ENCODE measurements at regions not wholly inside any gene's neighbourhood (a gene's known extent, or its start where the extent isn't known, plus 50 kb on each side); places are given as distances from the start of the nearest gene placed in this dataset.

- Histone ChIP-seq H3K79me1 (ENCODE audit: low read length) (no peaks in the 10 kb centered on the region), H3K79me2 (ENCODE audit: control insufficient read depth, insufficient read depth, low read length) (no peaks in the 10 kb centered on the region), H3K18ac (ENCODE audit: low read length) (no peak overlapping the region), H2BK15ac (replicated peaks; ENCODE audit: low read depth) (no peak overlapping the region), H4K8ac (ENCODE audit: low read depth, low read length) (no peak overlapping the region), H3K4me1 (ENCODE audit: control insufficient read depth, low read depth, low read length) (no peaks in the 10 kb centered on the region), H4K5ac (ENCODE audit: low read length) (no peak overlapping the region), H3K56ac (ENCODE audit: low read length) (no peak overlapping the region), H3K27ac (ENCODE audit: low read depth, low read length) (no peak overlapping the region), H3K4me2 (ENCODE audit: low read length) (no peak overlapping the region), H3K4me3 (ENCODE audit: low read length) (no peak overlapping the region), H3K27me3 (ENCODE audit: insufficient read depth, low read length, poor library complexity) (no peaks in the 10 kb centered on the region), H2BK5ac (ENCODE audit: low read length) (no peak overlapping the region), H2AK5ac (ENCODE audit: low read length) (no peak overlapping the region), H2BK120ac (ENCODE audit: low read depth, low read length) (no peak overlapping the region), H3K36me3 (ENCODE audit: control insufficient read depth, insufficient read depth, low read length) (no peaks in the 10 kb centered on the region), H3K9ac (ENCODE audit: low read length) (no peak overlapping the region), H3K23ac (ENCODE audit: low read length) (no peak overlapping the region), H3K4ac (ENCODE audit: low read depth, low read length) (no peak overlapping the region)
- no peak for DNase-seq
- no CpG with 5 or more reads among the region's 7 CpGs for WGBS (ENCODE audit: extremely low coverage, insufficient coverage, low lambda C conversion rate)
Measured at GRCh38 chrX:9278475-9279233, 186.2 kb upstream of the TBL1X start.

- no peak overlapping the region for H2BK5ac ChIP-seq (ENCODE audit: low read length)
- no peak overlapping the region for H3K27ac ChIP-seq (ENCODE audit: low read depth, low read length)
- no peak overlapping the region for H3K9ac ChIP-seq (ENCODE audit: low read length)
- H2BK120ac ChIP-seq (ENCODE audit: low read depth, low read length), result no peak overlapping the region
- H3K4ac ChIP-seq (ENCODE audit: low read depth, low read length), result no peak overlapping the region
- WGBS (ENCODE audit: extremely low coverage, insufficient coverage, low lambda C conversion rate), result no CpG with 5 or more reads among the region's 3 CpGs
- no peak overlapping the region for H2BK15ac ChIP-seq (replicated peaks; ENCODE audit: low read depth)
- no peaks in the 10 kb centered on the region for H3K36me3 ChIP-seq (ENCODE audit: control insufficient read depth, insufficient read depth, low read length)
- no peaks in the 10 kb centered on the region for H3K79me2 ChIP-seq (ENCODE audit: control insufficient read depth, insufficient read depth, low read length)
- no peaks in the 10 kb centered on the region for H3K79me1 ChIP-seq (ENCODE audit: low read length)
- H3K27me3 ChIP-seq (ENCODE audit: insufficient read depth, low read length, poor library complexity), result no peaks in the 10 kb centered on the region
- H2AK5ac ChIP-seq (ENCODE audit: low read length), result no peak overlapping the region
- no peak overlapping the region for H3K18ac ChIP-seq (ENCODE audit: low read length)
- no peak overlapping the region for H3K4me3 ChIP-seq (ENCODE audit: low read length)
- no peaks in the 10 kb centered on the region for H3K4me1 ChIP-seq (ENCODE audit: control insufficient read depth, low read depth, low read length)
- H3K4me2 ChIP-seq (ENCODE audit: low read length), result no peak overlapping the region
- no peak overlapping the region for H4K5ac ChIP-seq (ENCODE audit: low read length)
- no peak for DNase-seq
- H3K56ac ChIP-seq (ENCODE audit: low read length), result no peak overlapping the region
- no peak overlapping the region for H3K23ac ChIP-seq (ENCODE audit: low read length)
- H4K8ac ChIP-seq (ENCODE audit: low read depth, low read length), result no peak overlapping the region
Measured at GRCh38 chrX:9279234-9279544, 185.7 kb upstream of the TBL1X start.

GRCh38 chrX:9280831-9281230 is 184.0 kb upstream of the TBL1X start:
- H3K9ac ChIP-seq (ENCODE audit: low read length), result no peak overlapping the region
- H3K27me3 ChIP-seq (ENCODE audit: insufficient read depth, low read length, poor library complexity), result no peaks in the 10 kb centered on the region
- H3K36me3 ChIP-seq (ENCODE audit: control insufficient read depth, insufficient read depth, low read length), result no peaks in the 10 kb centered on the region
- no peak overlapping the region for H3K18ac ChIP-seq (ENCODE audit: low read length)
- H3K79me2 ChIP-seq (ENCODE audit: control insufficient read depth, insufficient read depth, low read length), result no peaks in the 10 kb centered on the region
- DNase-seq, result no peak
- no peak overlapping the region for H4K8ac ChIP-seq (ENCODE audit: low read depth, low read length)
- no peak overlapping the region for H3K56ac ChIP-seq (ENCODE audit: low read length)
- H4K5ac ChIP-seq (ENCODE audit: low read length), result no peak overlapping the region
- H3K4me2 ChIP-seq (ENCODE audit: low read length), result no peak overlapping the region
- no peak overlapping the region for H2BK120ac ChIP-seq (ENCODE audit: low read depth, low read length)
- H3K4me1 ChIP-seq (ENCODE audit: control insufficient read depth, low read depth, low read length), result no peaks in the 10 kb centered on the region
- H2AK5ac ChIP-seq (ENCODE audit: low read length), result no peak overlapping the region
- no peak overlapping the region for H3K4me3 ChIP-seq (ENCODE audit: low read length)
- no peaks in the 10 kb centered on the region for H3K79me1 ChIP-seq (ENCODE audit: low read length)
- H3K23ac ChIP-seq (ENCODE audit: low read length), result no peak overlapping the region
- H3K4ac ChIP-seq (ENCODE audit: low read depth, low read length), result no peak overlapping the region
- no peak overlapping the region for H3K27ac ChIP-seq (ENCODE audit: low read depth, low read length)
- H2BK5ac ChIP-seq (ENCODE audit: low read length), result no peak overlapping the region
- H2BK15ac ChIP-seq (replicated peaks; ENCODE audit: low read depth), result no peak overlapping the region
- no CpG with 5 or more reads among the region's 6 CpGs for WGBS (ENCODE audit: extremely low coverage, insufficient coverage, low lambda C conversion rate)

GRCh38 chrX:9282325-9282724 is 182.5 kb upstream of the TBL1X start:
- no CpG with 5 or more reads among the region's 2 CpGs for WGBS (ENCODE audit: extremely low coverage, insufficient coverage, low lambda C conversion rate)

GRCh38 chrX:9285342-9285771 is 179.5 kb upstream of the TBL1X start:
- WGBS (ENCODE audit: extremely low coverage, insufficient coverage, low lambda C conversion rate), result no CpG with 5 or more reads among the region's 7 CpGs
- no peak overlapping the region for H2AK5ac ChIP-seq (ENCODE audit: low read length)
- no peaks in the 10 kb centered on the region for H3K79me2 ChIP-seq (ENCODE audit: control insufficient read depth, insufficient read depth, low read length)
- H4K8ac ChIP-seq (ENCODE audit: low read depth, low read length), result no peak overlapping the region
- no peaks in the 10 kb centered on the region for H3K27me3 ChIP-seq (ENCODE audit: insufficient read depth, low read length, poor library complexity)
- H3K27ac ChIP-seq (ENCODE audit: low read depth, low read length), result no peak overlapping the region
- no peak overlapping the region for H2BK5ac ChIP-seq (ENCODE audit: low read length)
- H3K4me2 ChIP-seq (ENCODE audit: low read length), result no peak overlapping the region
- no peak overlapping the region for H2BK15ac ChIP-seq (replicated peaks; ENCODE audit: low read depth)
- no peak overlapping the region for H3K4ac ChIP-seq (ENCODE audit: low read depth, low read length)
- H3K79me1 ChIP-seq (ENCODE audit: low read length), result no peaks in the 10 kb centered on the region
- H3K23ac ChIP-seq (ENCODE audit: low read length), result no peak overlapping the region
- no peaks in the 10 kb centered on the region for H3K4me1 ChIP-seq (ENCODE audit: control insufficient read depth, low read depth, low read length)
- H2BK120ac ChIP-seq (ENCODE audit: low read depth, low read length), result no peak overlapping the region
- H3K9ac ChIP-seq (ENCODE audit: low read length), result no peak overlapping the region
- no peak overlapping the region for H3K56ac ChIP-seq (ENCODE audit: low read length)
- DNase-seq, result no peak
- no peak overlapping the region for H3K18ac ChIP-seq (ENCODE audit: low read length)
- no peaks in the 10 kb centered on the region for H3K36me3 ChIP-seq (ENCODE audit: control insufficient read depth, insufficient read depth, low read length)
- H4K5ac ChIP-seq (ENCODE audit: low read length), result no peak overlapping the region
- no peak overlapping the region for H3K4me3 ChIP-seq (ENCODE audit: low read length)

More at GRCh38 chrX:9282325-9282724, 182.5 kb upstream of the TBL1X start:
- no peaks in the 10 kb centered on the region for H3K79me2 ChIP-seq (ENCODE audit: control insufficient read depth, insufficient read depth, low read length)
- no peak overlapping the region for H3K4me3 ChIP-seq (ENCODE audit: low read length)
- no peak overlapping the region for H3K18ac ChIP-seq (ENCODE audit: low read length)
- no peak overlapping the region for H3K4ac ChIP-seq (ENCODE audit: low read depth, low read length)
- H3K79me1 ChIP-seq (ENCODE audit: low read length), result no peaks in the 10 kb centered on the region
- no peak overlapping the region for H3K23ac ChIP-seq (ENCODE audit: low read length)
- H3K27ac ChIP-seq (ENCODE audit: low read depth, low read length), result no peak overlapping the region
- H2BK15ac ChIP-seq (replicated peaks; ENCODE audit: low read depth), result no peak overlapping the region
- H2BK5ac ChIP-seq (ENCODE audit: low read length), result no peak overlapping the region
- H2BK120ac ChIP-seq (ENCODE audit: low read depth, low read length), result no peak overlapping the region
- H3K9ac ChIP-seq (ENCODE audit: low read length), result no peak overlapping the region
- no peaks in the 10 kb centered on the region for H3K4me1 ChIP-seq (ENCODE audit: control insufficient read depth, low read depth, low read length)
- no peak overlapping the region for H3K4me2 ChIP-seq (ENCODE audit: low read length)
- H4K5ac ChIP-seq (ENCODE audit: low read length), result no peak overlapping the region
- H2AK5ac ChIP-seq (ENCODE audit: low read length), result no peak overlapping the region
- no peak overlapping the region for H4K8ac ChIP-seq (ENCODE audit: low read depth, low read length)
- H3K56ac ChIP-seq (ENCODE audit: low read length), result no peak overlapping the region
- no peaks in the 10 kb centered on the region for H3K36me3 ChIP-seq (ENCODE audit: control insufficient read depth, insufficient read depth, low read length)
- H3K27me3 ChIP-seq (ENCODE audit: insufficient read depth, low read length, poor library complexity), result no peaks in the 10 kb centered on the region
- no peak for DNase-seq

- no peak overlapping the region for H4K5ac ChIP-seq (ENCODE audit: low read length)
- H3K9ac ChIP-seq (ENCODE audit: low read length), result no peak overlapping the region
- WGBS (ENCODE audit: extremely low coverage, insufficient coverage, low lambda C conversion rate), result no CpG with 5 or more reads among the region's 3 CpGs
- no peak overlapping the region for H2BK5ac ChIP-seq (ENCODE audit: low read length)
- no peaks in the 10 kb centered on the region for H3K36me3 ChIP-seq (ENCODE audit: control insufficient read depth, insufficient read depth, low read length)
- no peaks in the 10 kb centered on the region for H3K27me3 ChIP-seq (ENCODE audit: insufficient read depth, low read length, poor library complexity)
- H2BK15ac ChIP-seq (replicated peaks; ENCODE audit: low read depth), result no peak overlapping the region
- no peaks in the 10 kb centered on the region for H3K79me2 ChIP-seq (ENCODE audit: control insufficient read depth, insufficient read depth, low read length)
- no peak overlapping the region for H3K18ac ChIP-seq (ENCODE audit: low read length)
- no peak overlapping the region for H4K8ac ChIP-seq (ENCODE audit: low read depth, low read length)
- no peak overlapping the region for H3K27ac ChIP-seq (ENCODE audit: low read depth, low read length)
- no peak overlapping the region for H3K4ac ChIP-seq (ENCODE audit: low read depth, low read length)
- no peak overlapping the region for H3K4me2 ChIP-seq (ENCODE audit: low read length)
- no peaks in the 10 kb centered on the region for H3K4me1 ChIP-seq (ENCODE audit: control insufficient read depth, low read depth, low read length)
- no peak overlapping the region for H3K56ac ChIP-seq (ENCODE audit: low read length)
- no peak overlapping the region for H3K4me3 ChIP-seq (ENCODE audit: low read length)
- no peak for DNase-seq
- H3K23ac ChIP-seq (ENCODE audit: low read length), result no peak overlapping the region
- H3K79me1 ChIP-seq (ENCODE audit: low read length), result no peaks in the 10 kb centered on the region
- no peak overlapping the region for H2AK5ac ChIP-seq (ENCODE audit: low read length)
- H2BK120ac ChIP-seq (ENCODE audit: low read depth, low read length), result no peak overlapping the region
Measured at GRCh38 chrX:9286234-9286633, 178.6 kb upstream of the TBL1X start.

Measured in mesendoderm (in vitro differentiated cells).